ENCODE measurements at regions not wholly inside any gene's neighbourhood (a gene's known extent, or its start where the extent isn't known, plus 50 kb on each side); places are given as distances from the start of the nearest gene placed in this dataset.
"Not testable (repeated sequence)": the region's sequence is repeated elsewhere in the genome, so short reads cannot be mapped to it uniquely, and the experiment has no call there.

DNA sequence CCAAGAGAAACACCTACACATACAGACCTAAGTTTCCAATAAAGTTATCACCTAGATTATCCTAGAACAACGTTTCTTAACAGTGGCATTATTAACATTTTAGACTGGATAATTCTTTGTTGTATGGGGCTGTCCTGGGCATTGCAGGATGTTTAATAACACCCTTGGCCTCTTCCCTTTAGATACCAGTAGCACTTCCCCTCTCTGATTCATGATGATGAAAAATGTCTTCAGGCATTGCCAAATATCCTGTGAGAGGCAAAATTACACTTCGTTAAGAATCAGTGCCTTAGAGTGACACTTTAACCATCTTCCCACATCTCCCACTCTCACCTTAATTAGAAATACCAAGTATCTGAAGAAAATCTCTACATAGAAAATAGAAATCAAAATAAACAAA, 352.6 kb downstream of the CGGBP1 start:
- DNase-seq = peak; percentile 67

DNA sequence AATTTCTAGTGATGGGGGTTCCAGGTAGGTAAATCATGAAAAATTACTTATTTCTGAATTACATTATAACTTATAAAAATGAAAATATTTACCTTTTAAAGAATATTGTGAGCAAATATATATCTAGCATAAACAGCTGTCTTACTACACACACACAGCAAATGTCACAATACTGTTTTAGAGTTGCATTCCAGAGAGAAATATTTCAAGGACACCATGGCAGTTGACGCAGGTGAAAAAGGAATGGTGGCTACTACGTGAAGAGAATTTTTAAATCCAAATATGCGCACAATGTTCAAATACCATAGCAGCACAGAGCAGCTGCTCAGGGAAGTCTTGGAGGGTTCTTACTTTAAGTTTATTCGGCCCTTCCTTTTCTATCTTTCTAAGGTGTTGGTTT, 356.2 kb downstream of the CGGBP1 start:
- no peak for DNase-seq

GRCh38 chr3:87696124-87697013, 362.4 kb downstream of the CGGBP1 start:
- no peak for DNase-seq

DNA sequence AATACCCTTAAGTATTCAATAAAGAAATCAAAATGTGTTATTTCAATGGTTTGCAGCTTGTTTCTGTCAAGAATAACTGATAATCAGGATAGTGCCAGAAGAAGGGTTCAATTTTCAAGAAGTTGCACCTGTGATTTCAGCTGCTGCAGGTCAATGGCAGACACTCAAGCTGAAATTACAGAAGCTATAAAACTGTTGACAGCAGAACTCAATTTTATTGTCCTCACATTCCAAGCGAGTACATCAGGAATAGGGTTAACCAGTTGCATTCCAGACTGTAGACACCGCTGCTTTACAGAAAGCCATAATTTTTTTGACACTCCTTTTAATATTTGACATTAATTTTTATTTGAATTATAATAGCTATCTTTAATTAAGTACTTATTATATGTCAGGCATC, 364.1 kb downstream of the CGGBP1 start:
- DNase-seq = no peak

GRCh38 chr3:87691109-87691508, 367.7 kb downstream of the CGGBP1 start:
- no peak for DNase-seq

GRCh38 chr3:87678984-87679660, 379.7 kb downstream of the CGGBP1 start:
- DNase-seq = not testable (repeated sequence)

DNA sequence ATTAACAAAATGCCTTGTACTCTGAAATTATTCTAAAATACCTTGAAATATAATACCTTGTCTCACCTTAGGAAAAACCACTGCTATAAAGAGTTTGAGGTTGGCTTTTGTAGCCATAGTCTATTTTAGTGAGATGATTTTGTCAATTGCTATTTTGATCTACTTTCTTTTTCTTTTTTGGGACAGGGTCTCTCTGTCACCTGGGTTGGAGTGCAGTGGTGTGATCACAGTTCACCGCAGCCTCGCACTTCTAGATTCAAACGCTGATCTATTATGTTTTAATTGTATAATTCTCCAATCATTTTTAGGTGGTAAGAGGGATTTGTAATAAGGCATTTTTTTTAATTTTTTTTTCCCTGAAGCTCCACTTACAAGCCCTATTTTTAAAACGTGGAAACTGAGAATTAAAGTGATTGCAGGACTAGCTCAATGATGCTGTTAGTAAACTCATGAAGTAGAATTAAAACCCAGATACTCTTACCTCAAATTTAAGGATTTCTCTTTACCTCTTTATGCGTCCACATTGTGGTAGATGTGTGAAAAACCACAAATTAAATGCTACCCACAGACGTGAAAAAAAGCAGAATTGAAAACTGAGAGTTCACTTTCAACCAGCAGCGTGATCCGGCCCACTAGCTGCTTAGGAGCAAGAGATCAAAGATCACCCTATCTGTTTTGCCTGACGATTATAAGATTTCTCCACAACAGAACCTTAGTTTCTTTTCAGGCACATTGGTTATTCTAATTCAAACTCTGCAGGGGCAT, 384.2 kb downstream of the CGGBP1 start:
- DNase-seq = peak; percentile 59

- no peak for DNase-seq
These were observed 385.7 kb downstream of the CGGBP1 start for GRCh38 chr3:87673132-87673531.

- no peak for DNase-seq
These were observed 377.8 kb upstream of the POU1F1 start for GRCh38 chr3:87654184-87654583.

- not testable (repeated sequence) for DNase-seq
These were observed 376.8 kb upstream of the POU1F1 start for GRCh38 chr3:87653138-87653537.

DNA sequence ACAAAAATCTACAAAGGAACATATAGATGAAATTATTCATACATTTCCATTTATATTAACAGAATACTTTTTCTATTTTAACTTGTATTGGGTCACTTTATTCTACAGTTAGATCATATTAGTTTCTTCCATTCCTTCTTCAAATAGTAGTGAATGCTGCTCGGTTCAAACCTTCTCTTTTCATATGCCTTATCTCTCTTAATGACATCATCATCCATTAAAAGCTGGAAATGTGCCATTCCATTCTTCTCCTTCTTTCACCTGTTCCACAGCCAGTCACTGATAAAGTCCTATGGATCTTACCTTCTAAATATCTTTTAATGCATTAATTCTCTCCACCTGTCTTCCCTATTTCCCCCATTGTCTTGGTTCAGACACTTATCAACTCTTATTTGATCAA, 358.0 kb upstream of the POU1F1 start:
- DNase-seq = no peak

- no peak for DNase-seq
These were observed 350.9 kb upstream of the POU1F1 start for GRCh38 chr3:87627316-87627715.

- no peak for DNase-seq
These were observed 350.2 kb upstream of the POU1F1 start for GRCh38 chr3:87626546-87626945.

DNA sequence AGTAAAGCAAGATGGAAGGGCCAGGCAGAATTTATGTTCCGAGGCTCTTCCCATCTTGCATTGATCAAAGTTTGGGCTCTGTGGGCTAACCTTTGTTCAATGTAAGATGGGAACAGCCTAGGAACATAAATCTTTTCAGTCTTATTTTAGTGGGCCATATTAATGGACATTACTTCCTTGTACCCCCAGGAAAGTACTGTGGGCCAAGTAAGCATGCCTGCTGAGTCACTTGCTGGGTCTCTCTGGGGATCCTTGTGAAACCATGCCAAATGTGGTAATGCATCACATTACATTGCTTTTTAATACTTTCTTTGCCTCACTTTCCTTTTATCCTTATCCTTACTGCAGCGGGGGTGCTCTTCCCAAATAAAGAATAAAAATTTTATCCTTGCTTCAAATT, 349.5 kb upstream of the POU1F1 start:
- DNase-seq = no peak

DNA sequence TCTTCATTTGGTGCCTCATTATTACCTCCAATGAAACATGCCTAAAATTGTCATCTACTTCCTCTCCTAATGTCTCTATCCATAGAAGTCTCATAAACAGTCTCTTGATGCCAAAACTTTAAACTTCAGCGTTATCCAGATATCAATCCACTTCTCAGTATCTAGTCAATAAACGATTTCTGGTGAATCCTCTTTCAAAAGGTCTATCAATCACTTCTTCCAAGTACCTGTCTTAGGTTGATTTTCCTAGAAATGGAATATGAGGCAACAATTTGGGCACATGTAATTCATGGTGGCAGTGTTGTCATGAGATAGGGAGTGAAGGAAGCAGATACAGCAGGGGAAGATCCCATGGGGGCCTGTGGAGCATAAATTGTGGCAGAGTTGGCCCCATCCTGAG, 348.5 kb upstream of the POU1F1 start:
- DNase-seq = no peak

GRCh38 chr3:87621667-87622066, 345.3 kb upstream of the POU1F1 start:
- no peak for DNase-seq

- no peak for DNase-seq
These were observed 339.1 kb upstream of the POU1F1 start for GRCh38 chr3:87615506-87615905.

GRCh38 chr3:87614998-87615397, 338.6 kb upstream of the POU1F1 start:
- DNase-seq = no peak

GRCh38 chr3:87607234-87607633, 330.9 kb upstream of the POU1F1 start:
- no peak for DNase-seq

DNA sequence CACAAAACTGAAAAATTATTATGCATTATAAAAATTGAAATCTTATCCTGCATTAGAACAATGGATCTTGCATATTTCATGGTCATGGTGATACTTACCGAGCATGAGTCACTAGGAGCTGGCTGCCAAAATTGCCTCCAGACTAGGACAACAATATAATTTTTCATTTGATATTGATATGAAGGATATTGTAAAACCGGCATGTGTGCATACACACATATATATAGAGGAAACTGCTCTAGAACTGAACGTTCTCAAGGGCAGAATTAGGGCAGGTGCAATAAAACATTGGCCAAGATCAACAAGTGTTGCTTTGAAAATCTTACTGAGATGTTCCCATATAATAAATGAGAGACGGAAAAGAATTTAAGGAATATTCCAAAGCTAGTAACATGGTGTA, 319.4 kb upstream of the POU1F1 start:
- no peak for DNase-seq

DNA sequence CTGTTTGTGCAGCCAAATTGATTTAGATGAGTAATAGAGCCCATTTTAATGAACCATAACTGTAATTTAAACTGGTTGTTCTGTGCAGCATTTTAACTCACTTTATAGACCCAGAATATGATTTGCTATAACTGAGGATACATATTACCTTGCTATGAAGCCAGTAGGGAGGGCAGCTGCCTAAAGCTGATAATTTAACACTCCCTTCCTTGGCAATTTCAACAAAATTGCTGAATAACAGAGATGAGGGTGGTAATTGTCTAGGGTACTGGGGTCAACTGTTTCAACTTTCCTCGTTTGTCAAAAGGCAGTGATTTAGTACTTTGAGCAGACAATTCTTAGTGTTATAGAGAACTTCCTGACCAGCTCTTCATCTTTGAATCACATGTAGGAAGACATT, 304.9 kb upstream of the POU1F1 start:
- no peak for DNase-seq

- DNase-seq = no peak
These were observed 300.4 kb upstream of the POU1F1 start for GRCh38 chr3:87576752-87577151.

DNA sequence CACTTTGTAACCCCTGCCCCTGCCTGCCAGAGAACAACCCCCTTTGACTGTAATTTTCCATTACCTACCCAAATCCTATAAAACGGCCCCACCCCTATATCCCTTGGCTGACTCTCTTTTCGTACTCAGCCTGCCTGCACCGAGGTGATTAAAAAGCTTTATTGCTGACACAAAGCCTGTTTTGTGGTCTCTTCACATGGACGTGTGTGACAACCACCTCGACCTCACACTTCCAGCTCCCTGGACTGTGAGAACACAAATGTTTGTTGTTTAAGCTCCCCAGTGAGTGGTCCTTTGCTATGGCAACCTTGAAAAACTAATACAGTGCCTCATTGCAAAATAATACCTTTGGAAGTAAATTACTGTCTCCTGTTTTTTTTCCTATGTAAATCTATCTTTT, 299.2 kb upstream of the POU1F1 start:
- no peak for DNase-seq

- DNase-seq = no peak
These were observed 291.9 kb upstream of the POU1F1 start for GRCh38 chr3:87568331-87568730.

Data from MV-4-11 (cell line).